Mesendoderm (in vitro differentiated cells): ENCODE measurements at regions not wholly inside any gene's neighbourhood (a gene's known extent, or its start where the extent isn't known, plus 50 kb on each side); places are given as distances from the start of the nearest gene placed in this dataset.

Experiments used
- DNase-seq: peaks from one replicate; pipeline ENCODE4 v3.0.0; 2013
- H2AK5ac ChIP-seq: 2 replicates; pipeline ENCODE4 v1.6.1; 2013; ENCODE audit warnings: low read length, inconsistent platforms
- H2BK120ac ChIP-seq: 2 replicates; pipeline ENCODE4 v1.6.1; 2013; ENCODE audit warnings: low read depth, mild to moderate bottlenecking, low read length, moderate library complexity, mixed read lengths
- H2BK15ac ChIP-seq: replicated peaks from 2 replicates; pipeline ENCODE4 v1.6.1; 2013; ENCODE audit warnings: low read depth, mild to moderate bottlenecking, moderate library complexity
- H2BK5ac ChIP-seq: 2 replicates; pipeline ENCODE4 v1.6.1; 2013; ENCODE audit warnings: low read length, inconsistent platforms
- H3K18ac ChIP-seq: 2 replicates; pipeline ENCODE4 v1.6.1; 2013; ENCODE audit warnings: mild to moderate bottlenecking, low read length, mixed read lengths
- H3K23ac ChIP-seq: one replicate; pipeline ENCODE4 v1.6.1; 2013; ENCODE audit warnings: low read length
- H3K27ac ChIP-seq: 2 replicates; pipeline ENCODE4 v1.5.1; 2013; ENCODE audit warnings: low read depth, mild to moderate bottlenecking, inconsistent platforms, low read length, moderate library complexity
- H3K27me3 ChIP-seq: 2 replicates; pipeline ENCODE4 v1.6.1; 2013; ENCODE audit warnings: low read length, control low read depth, mild to moderate bottlenecking, inconsistent platforms; ENCODE audit not compliant: insufficient read depth, poor library complexity
- H3K36me3 ChIP-seq: 2 replicates; pipeline ENCODE4 v1.6.1; 2013; ENCODE audit warnings: low read length, inconsistent platforms; ENCODE audit not compliant: control insufficient read depth, insufficient read depth
- H3K4ac ChIP-seq: one replicate; pipeline ENCODE4 v1.6.1; 2013; ENCODE audit warnings: low read depth, mild to moderate bottlenecking, low read length, moderate library complexity
- H3K4me1 ChIP-seq: 2 replicates; pipeline ENCODE4 v1.6.1; 2013; ENCODE audit warnings: low read depth, low read length, inconsistent platforms; ENCODE audit not compliant: control insufficient read depth
- H3K4me2 ChIP-seq: 2 replicates; pipeline ENCODE4 v1.6.1; 2013; ENCODE audit warnings: low read length
- H3K4me3 ChIP-seq: 2 replicates; pipeline ENCODE4 v1.5.1; 2013; ENCODE audit warnings: mild to moderate bottlenecking, low read length
- H3K56ac ChIP-seq: one replicate; pipeline ENCODE4 v1.6.1; 2013; ENCODE audit warnings: low read length
- H3K79me1 ChIP-seq: 2 replicates; pipeline ENCODE4 v1.6.1; 2013; ENCODE audit warnings: low read length, inconsistent platforms
- H3K79me2 ChIP-seq: 2 replicates; pipeline ENCODE4 v1.6.1; 2013; ENCODE audit warnings: mild to moderate bottlenecking, low read length; ENCODE audit not compliant: control insufficient read depth, insufficient read depth
- H3K9ac ChIP-seq: 2 replicates; pipeline ENCODE4 v1.6.1; 2013; ENCODE audit warnings: low read length, inconsistent platforms
- H4K5ac ChIP-seq: one replicate; pipeline ENCODE4 v1.6.1; 2013; ENCODE audit warnings: low read length
- H4K8ac ChIP-seq: one replicate; pipeline ENCODE4 v1.6.1; 2013; ENCODE audit warnings: low read depth, mild to moderate bottlenecking, control low read depth, low read length, moderate library complexity
- WGBS: extraction: QIAGEN DNeasy Blood & Tissue Kit; methylation state at CpG from one replicate; pipeline ENCODE4 v1.1.7; 2013; ENCODE audit warnings: low lambda C conversion rate, missing lambda C conversion rate; ENCODE audit not compliant: insufficient coverage; ENCODE audit errors: extremely low coverage; 5-methylcytosine and 5-hydroxymethylcytosine counted together

- Histone ChIP-seq H3K4ac (no peak overlapping the region), H3K9ac (no peak overlapping the region), H3K27ac (no peak overlapping the region)
Measured at GRCh38 chr5:29588236-29588635, 1605.2 kb upstream of the CDH6 start.

DNA sequence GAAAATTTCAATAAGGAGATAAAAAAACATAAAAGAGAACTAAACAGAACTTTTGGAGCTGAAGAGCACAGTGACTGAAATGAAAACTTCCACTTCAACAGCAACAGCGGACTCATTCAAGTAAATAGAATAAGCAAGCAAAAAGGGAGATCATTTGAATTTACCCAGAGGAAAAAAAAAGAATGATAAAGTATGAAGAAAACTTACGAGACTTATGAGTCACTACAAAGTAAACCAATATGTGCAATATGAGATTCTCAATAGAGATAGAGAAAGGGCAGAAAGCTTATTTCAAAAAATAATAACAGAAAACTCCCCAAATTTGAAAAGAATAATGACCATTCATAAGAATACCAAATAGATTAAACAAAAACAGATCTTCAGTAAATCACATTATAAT lies 1605.7 kb upstream of the CDH6 start:
- no peak overlapping the region for H3K56ac ChIP-seq
- no peaks in the 10 kb centered on the region for H3K79me1 ChIP-seq
- no CpG with 5 or more reads among the region's 2 CpGs for WGBS

More at GRCh38 chr5:29588236-29588635, 1605.2 kb upstream of the CDH6 start:
- no peak for DNase-seq
- Histone ChIP-seq H3K4me2 (no peak overlapping the region), H3K56ac (no peak overlapping the region), H3K4me3 (no peak overlapping the region), H2BK120ac (no peak overlapping the region), H3K79me2 (no peaks in the 10 kb centered on the region), H3K79me1 (no peaks in the 10 kb centered on the region), H2BK5ac (no peak overlapping the region), H3K4me1 (no peaks in the 10 kb centered on the region), H2AK5ac (no peak overlapping the region), H3K27me3 (no peaks in the 10 kb centered on the region), H3K36me3 (no peaks in the 10 kb centered on the region), H2BK15ac (no peak overlapping the region), H4K8ac (no peak overlapping the region), H3K23ac (no peak overlapping the region), H3K18ac (no peak overlapping the region), H4K5ac (no peak overlapping the region)

GRCh38 chr5:29568028-29568427 lies 1625.5 kb upstream of the CDH6 start:
- Histone ChIP-seq H3K18ac (no peak overlapping the region), H3K79me2 (no peaks in the 10 kb centered on the region), H3K36me3 (no peaks in the 10 kb centered on the region), H3K27me3 (no peaks in the 10 kb centered on the region), H3K4me1 (no peaks in the 10 kb centered on the region), H3K9ac (no peak overlapping the region), H3K27ac (no peak overlapping the region), H4K8ac (no peak overlapping the region), H2BK5ac (no peak overlapping the region), H3K4ac (no peak overlapping the region), H3K56ac (no peak overlapping the region), H3K4me2 (no peak overlapping the region), H3K23ac (no peak overlapping the region), H2BK15ac (no peak overlapping the region), H3K79me1 (no peaks in the 10 kb centered on the region), H4K5ac (no peak overlapping the region), H2BK120ac (no peak overlapping the region), H3K4me3 (no peak overlapping the region), H2AK5ac (no peak overlapping the region)
- DNase-seq: peak; percentile 42
- WGBS: no CpG with 5 or more reads among the region's 2 CpGs

More for the DNA sequence above, 1605.7 kb upstream of the CDH6 start:
- Histone ChIP-seq H2BK120ac (no peak overlapping the region), H2BK15ac (no peak overlapping the region), H3K4me1 (no peaks in the 10 kb centered on the region), H3K18ac (no peak overlapping the region), H3K27ac (no peak overlapping the region), H3K79me2 (no peaks in the 10 kb centered on the region), H3K36me3 (no peaks in the 10 kb centered on the region), H2AK5ac (no peak overlapping the region), H3K23ac (no peak overlapping the region), H3K4me2 (no peak overlapping the region), H3K27me3 (no peaks in the 10 kb centered on the region), H4K5ac (no peak overlapping the region), H3K9ac (no peak overlapping the region), H2BK5ac (no peak overlapping the region), H4K8ac (no peak overlapping the region), H3K4me3 (no peak overlapping the region), H3K4ac (no peak overlapping the region)
- no peak for DNase-seq

DNA sequence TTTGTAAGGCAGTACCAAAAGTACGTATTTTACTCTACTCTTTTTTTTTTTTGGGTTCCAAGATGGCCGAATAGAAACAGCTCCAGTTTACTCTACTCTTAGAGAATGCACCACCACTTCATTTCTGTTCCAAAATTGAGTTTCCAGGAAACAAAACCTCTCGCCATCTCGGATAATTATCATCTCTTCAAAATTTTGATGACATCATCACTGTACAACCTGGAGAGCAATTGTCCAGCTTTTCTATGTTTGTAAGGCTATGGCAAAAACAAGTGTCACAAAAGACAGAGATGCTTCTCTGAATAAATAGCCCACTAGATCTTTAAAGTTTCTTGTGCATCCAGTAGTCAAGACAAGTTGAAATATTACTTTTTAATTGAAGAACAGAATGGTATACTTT lies 1631.9 kb upstream of the CDH6 start:
- no CpG with 5 or more reads among the region's 4 CpGs for WGBS
- Histone ChIP-seq H3K56ac (no peak overlapping the region), H3K4ac (no peak overlapping the region), H3K9ac (no peak overlapping the region), H3K27ac (no peak overlapping the region), H4K5ac (no peak overlapping the region), H2BK15ac (no peak overlapping the region), H3K79me2 (no peaks in the 10 kb centered on the region), H3K4me1 (no peaks in the 10 kb centered on the region), H3K79me1 (no peaks in the 10 kb centered on the region), H2BK120ac (no peak overlapping the region), H4K8ac (no peak overlapping the region), H3K4me3 (no peak overlapping the region), H3K36me3 (no peaks in the 10 kb centered on the region), H3K4me2 (no peak overlapping the region), H3K23ac (no peak overlapping the region), H3K27me3 (no peaks in the 10 kb centered on the region), H2BK5ac (no peak overlapping the region), H3K18ac (no peak overlapping the region), H2AK5ac (no peak overlapping the region)
- DNase-seq: no peak

- no peak overlapping the region for H3K9ac ChIP-seq
- H2BK15ac ChIP-seq: no peak overlapping the region
- no peak overlapping the region for H2AK5ac ChIP-seq
- no peak overlapping the region for H3K56ac ChIP-seq
- no CpG with 5 or more reads among the region's 2 CpGs for WGBS
- no peaks in the 10 kb centered on the region for H3K79me2 ChIP-seq
- H3K36me3 ChIP-seq: no peaks in the 10 kb centered on the region
- H3K27ac ChIP-seq: no peak overlapping the region
- H3K79me1 ChIP-seq: no peaks in the 10 kb centered on the region
- no peak overlapping the region for H3K4me3 ChIP-seq
- H3K4me1 ChIP-seq: no peaks in the 10 kb centered on the region
- H3K4ac ChIP-seq: no peak overlapping the region
- no peaks in the 10 kb centered on the region for H3K27me3 ChIP-seq
- H3K4me2 ChIP-seq: no peak overlapping the region
- DNase-seq: peak; percentile 3
- no peak overlapping the region for H3K18ac ChIP-seq
- no peak overlapping the region for H3K23ac ChIP-seq
- H2BK5ac ChIP-seq: no peak overlapping the region
- no peak overlapping the region for H4K5ac ChIP-seq
- H4K8ac ChIP-seq: no peak overlapping the region
- no peak overlapping the region for H2BK120ac ChIP-seq
Measured at GRCh38 chr5:29550523-29550922, 1643.0 kb upstream of the CDH6 start.

GRCh38 chr5:29548262-29548661 lies 1645.2 kb upstream of the CDH6 start:
- no peaks in the 10 kb centered on the region for H3K79me1 ChIP-seq
- DNase-seq: no peak
- no peaks in the 10 kb centered on the region for H3K79me2 ChIP-seq
- no peak overlapping the region for H4K5ac ChIP-seq
- H3K18ac ChIP-seq: no peak overlapping the region
- H2AK5ac ChIP-seq: no peak overlapping the region
- no peak overlapping the region for H3K4me3 ChIP-seq
- no peak overlapping the region for H2BK120ac ChIP-seq
- H4K8ac ChIP-seq: no peak overlapping the region
- WGBS: no CpG with 5 or more reads among the region's 7 CpGs
- no peaks in the 10 kb centered on the region for H3K27me3 ChIP-seq
- no peak overlapping the region for H2BK5ac ChIP-seq
- H3K9ac ChIP-seq: no peak overlapping the region
- H2BK15ac ChIP-seq: no peak overlapping the region
- no peak overlapping the region for H3K56ac ChIP-seq
- no peak overlapping the region for H3K4me2 ChIP-seq
- H3K23ac ChIP-seq: no peak overlapping the region
- H3K27ac ChIP-seq: no peak overlapping the region
- no peak overlapping the region for H3K4ac ChIP-seq
- no peaks in the 10 kb centered on the region for H3K4me1 ChIP-seq
- no peaks in the 10 kb centered on the region for H3K36me3 ChIP-seq
